Tibial nerve (tissue), 3 donors: ENCODE measurements at regions not wholly inside any gene's neighbourhood (a gene's known extent, or its start where the extent isn't known, plus 50 kb on each side); places are given as distances from the start of the nearest gene placed in this dataset.

ENCODE experiments used
- CTCF ChIP-seq, 5 experiments: fragments of 200-600 bp in 3 of 5; fragments of 450-650 bp in 2 of 5; sonication (generic) in 3 of 5; IDR thresholded peaks; one replicate each; pipeline ENCODE4 v1.5.1; 2016 to 2019; ENCODE audit warnings: antibody characterized with exemption in 5 of 5, mild to moderate bottlenecking in 3 of 5, moderate library complexity in 2 of 5
- POLR2A ChIP-seq, 2 donors: fragments of 450-650 bp; IDR thresholded peaks; one replicate each; pipeline ENCODE4 v1.6.1; 2017; ENCODE audit warnings: antibody characterized with exemption in 2 of 2, mild to moderate bottlenecking in 2 of 2, moderate library complexity in 2 of 2

GRCh38 chrX:69031971-69032391, 133.3 kb downstream of the PJA1 start:
- TF ChIP-seq CTCF (IDR thresholded peaks at IDR 0.05) (no peak), POLR2A (IDR thresholded peaks at IDR 0.05) (no peak)
